ENCODE measurements at regions not wholly inside any gene's neighbourhood (a gene's known extent, or its start where the extent isn't known, plus 50 kb on each side); places are given as distances from the start of the nearest gene placed in this dataset.

DNA sequence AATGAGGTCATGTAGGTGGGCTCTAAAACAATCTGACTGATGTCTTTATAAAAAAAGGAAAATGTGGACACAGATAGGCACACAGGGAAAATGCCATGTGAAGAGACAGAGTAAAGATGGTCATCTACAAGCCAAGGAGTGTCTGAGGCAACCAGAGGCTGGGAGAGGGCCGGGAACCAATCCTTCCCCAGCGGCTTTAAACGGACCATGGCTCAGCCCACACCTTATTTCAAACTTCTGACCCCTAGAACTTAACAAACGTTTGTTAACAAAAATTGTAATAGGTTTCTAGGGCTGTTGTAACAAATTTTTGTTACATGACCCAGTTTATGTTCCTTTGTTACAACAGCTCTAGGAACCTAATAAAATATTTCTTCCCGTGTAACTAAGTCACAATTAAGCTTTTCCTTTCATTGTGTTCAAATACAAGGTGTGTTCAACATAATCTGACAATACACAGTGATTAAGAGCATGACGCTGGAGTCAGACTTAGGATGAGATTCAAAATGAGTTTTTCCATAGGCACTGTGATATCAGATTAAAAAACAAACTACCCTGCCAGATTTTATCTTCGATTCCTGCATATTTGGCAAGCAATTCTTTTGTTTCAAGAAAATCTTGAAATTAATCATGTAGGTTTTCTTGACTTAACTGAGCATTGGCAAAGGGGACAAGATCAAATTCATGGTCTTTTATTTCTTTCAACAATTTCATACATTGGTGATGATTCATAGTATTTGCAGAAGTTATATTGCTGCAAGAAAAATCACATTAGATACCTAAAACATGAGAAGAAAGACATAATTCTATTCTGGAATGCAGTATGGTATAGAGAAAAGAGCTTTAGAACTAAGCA lies 169.5 kb upstream of the RIPOR2 start:
- TF ChIP-seq, protein P1, sequence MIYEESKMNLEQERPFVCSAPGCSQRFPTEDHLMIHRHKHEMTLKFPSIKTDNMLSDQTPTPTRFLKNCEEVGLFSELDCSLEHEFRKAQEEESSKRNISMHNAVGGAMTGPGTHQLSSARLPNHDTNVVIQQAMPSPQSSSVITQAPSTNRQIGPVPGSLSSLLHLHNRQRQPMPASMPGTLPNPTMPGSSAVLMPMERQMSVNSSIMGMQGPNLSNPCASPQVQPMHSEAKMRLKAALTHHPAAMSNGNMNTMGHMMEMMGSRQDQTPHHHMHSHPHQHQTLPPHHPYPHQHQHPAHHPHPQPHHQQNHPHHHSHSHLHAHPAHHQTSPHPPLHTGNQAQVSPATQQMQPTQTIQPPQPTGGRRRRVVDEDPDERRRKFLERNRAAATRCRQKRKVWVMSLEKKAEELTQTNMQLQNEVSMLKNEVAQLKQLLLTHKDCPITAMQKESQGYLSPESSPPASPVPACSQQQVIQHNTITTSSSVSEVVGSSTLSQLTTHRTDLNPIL (CRISPR knock-in tag; IDR thresholded peaks at IDR 0.05; ENCODE audit: low read depth): no peak
- TF ChIP-seq TCF4 (CRISPR knock-in tag; IDR thresholded peaks at IDR 0.05; ENCODE audit: borderline replicate concordance) (no peak), TOX (CRISPR knock-in tag; IDR thresholded peaks at IDR 0.05; ENCODE audit: borderline replicate concordance) (no peak), ZFP30 (CRISPR knock-in tag; IDR thresholded peaks at IDR 0.05) (no peak), PPARA (CRISPR knock-in tag; IDR thresholded peaks at IDR 0.05; ENCODE audit: borderline replicate concordance) (no peak), SNAI2 (CRISPR knock-in tag; IDR thresholded peaks at IDR 0.05) (no peak), ZNF70 (CRISPR knock-in tag; IDR thresholded peaks at IDR 0.05) (no peak), ZNF8 (CRISPR knock-in tag; IDR thresholded peaks at IDR 0.05) (no peak), OSR1 (CRISPR knock-in tag; IDR thresholded peaks at IDR 0.05) (no peak), ZFP3 (CRISPR knock-in tag; IDR thresholded peaks at IDR 0.05) (no peak), GLIS3 (CRISPR knock-in tag; IDR thresholded peaks at IDR 0.05) (no peak), ARNTL (CRISPR knock-in tag; IDR thresholded peaks at IDR 0.05; ENCODE audit: borderline replicate concordance, low read depth) (no peak)
- TF ChIP-seq, protein P2, sequence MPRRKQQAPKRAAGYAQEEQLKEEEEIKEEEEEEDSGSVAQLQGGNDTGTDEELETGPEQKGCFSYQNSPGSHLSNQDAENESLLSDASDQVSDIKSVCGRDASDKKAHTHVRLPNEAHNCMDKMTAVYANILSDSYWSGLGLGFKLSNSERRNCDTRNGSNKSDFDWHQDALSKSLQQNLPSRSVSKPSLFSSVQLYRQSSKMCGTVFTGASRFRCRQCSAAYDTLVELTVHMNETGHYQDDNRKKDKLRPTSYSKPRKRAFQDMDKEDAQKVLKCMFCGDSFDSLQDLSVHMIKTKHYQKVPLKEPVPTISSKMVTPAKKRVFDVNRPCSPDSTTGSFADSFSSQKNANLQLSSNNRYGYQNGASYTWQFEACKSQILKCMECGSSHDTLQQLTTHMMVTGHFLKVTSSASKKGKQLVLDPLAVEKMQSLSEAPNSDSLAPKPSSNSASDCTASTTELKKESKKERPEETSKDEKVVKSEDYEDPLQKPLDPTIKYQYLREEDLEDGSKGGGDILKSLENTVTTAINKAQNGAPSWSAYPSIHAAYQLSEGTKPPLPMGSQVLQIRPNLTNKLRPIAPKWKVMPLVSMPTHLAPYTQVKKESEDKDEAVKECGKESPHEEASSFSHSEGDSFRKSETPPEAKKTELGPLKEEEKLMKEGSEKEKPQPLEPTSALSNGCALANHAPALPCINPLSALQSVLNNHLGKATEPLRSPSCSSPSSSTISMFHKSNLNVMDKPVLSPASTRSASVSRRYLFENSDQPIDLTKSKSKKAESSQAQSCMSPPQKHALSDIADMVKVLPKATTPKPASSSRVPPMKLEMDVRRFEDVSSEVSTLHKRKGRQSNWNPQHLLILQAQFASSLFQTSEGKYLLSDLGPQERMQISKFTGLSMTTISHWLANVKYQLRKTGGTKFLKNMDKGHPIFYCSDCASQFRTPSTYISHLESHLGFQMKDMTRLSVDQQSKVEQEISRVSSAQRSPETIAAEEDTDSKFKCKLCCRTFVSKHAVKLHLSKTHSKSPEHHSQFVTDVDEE (CRISPR knock-in tag; IDR thresholded peaks at IDR 0.05): no peak

Measured in SK-N-SH treated with all-trans-retinoic acid at 6 μM for 48 hours (cell line).